ENCODE measurements at regions not wholly inside any gene's neighbourhood (a gene's known extent, or its start where the extent isn't known, plus 50 kb on each side); places are given as distances from the start of the nearest gene placed in this dataset.

- TF ChIP-seq GATA2 (IDR thresholded peaks at IDR 0.05; ENCODE audit: low read depth, low read length) (no peak), GATA3 (IDR thresholded peaks at IDR 0.05; ENCODE audit: low read depth, low read length) (no peak)
Measured at GRCh38 chr12:42030588-42030987, 114.1 kb downstream of the GXYLT1 start.

GRCh38 chr12:42027546-42027945, 117.1 kb downstream of the GXYLT1 start:
- TF ChIP-seq GATA3 (IDR thresholded peaks at IDR 0.05; ENCODE audit: low read depth, low read length) (no peak), GATA2 (IDR thresholded peaks at IDR 0.05; ENCODE audit: low read depth, low read length) (no peak)

GRCh38 chr12:42024495-42024830, 120.2 kb downstream of the GXYLT1 start:
- TF ChIP-seq GATA2 (IDR thresholded peaks at IDR 0.05; ENCODE audit: low read depth, low read length) (no peak), GATA3 (IDR thresholded peaks at IDR 0.05; ENCODE audit: low read depth, low read length) (no peak)

GRCh38 chr12:42023733-42024494, 120.8 kb downstream of the GXYLT1 start:
- TF ChIP-seq GATA3 (IDR thresholded peaks at IDR 0.05; ENCODE audit: low read depth, low read length) (no peak), GATA2 (IDR thresholded peaks at IDR 0.05; ENCODE audit: low read depth, low read length) (no peak)

GRCh38 chr12:42021469-42021868, 123.2 kb downstream of the GXYLT1 start:
- TF ChIP-seq GATA2 (IDR thresholded peaks at IDR 0.05; ENCODE audit: low read depth, low read length) = no peak
- TF ChIP-seq GATA3 (IDR thresholded peaks at IDR 0.05; ENCODE audit: low read depth, low read length) = no peak

GRCh38 chr12:42020226-42020625, 124.4 kb downstream of the GXYLT1 start:
- TF ChIP-seq GATA3 (IDR thresholded peaks at IDR 0.05; ENCODE audit: low read depth, low read length) (no peak), GATA2 (IDR thresholded peaks at IDR 0.05; ENCODE audit: low read depth, low read length) (no peak)

- TF ChIP-seq GATA3 (IDR thresholded peaks at IDR 0.05; ENCODE audit: low read depth, low read length) (no peak), GATA2 (IDR thresholded peaks at IDR 0.05; ENCODE audit: low read depth, low read length) (no peak)
Measured at GRCh38 chr12:42019746-42020145, 124.9 kb downstream of the GXYLT1 start.

GRCh38 chr12:42017051-42017450, 127.6 kb downstream of the GXYLT1 start:
- TF ChIP-seq GATA3 (IDR thresholded peaks at IDR 0.05; ENCODE audit: low read depth, low read length) (no peak), GATA2 (IDR thresholded peaks at IDR 0.05; ENCODE audit: low read depth, low read length) (no peak)

GRCh38 chr12:42015051-42015461, 129.6 kb downstream of the GXYLT1 start:
- TF ChIP-seq GATA2 (IDR thresholded peaks at IDR 0.05; ENCODE audit: low read depth, low read length) = no peak
- TF ChIP-seq GATA3 (IDR thresholded peaks at IDR 0.05; ENCODE audit: low read depth, low read length) = no peak

GRCh38 chr12:42010715-42011114, 134.0 kb downstream of the GXYLT1 start:
- no peak for TF ChIP-seq GATA3 (IDR thresholded peaks at IDR 0.05; ENCODE audit: low read depth, low read length)
- no peak for TF ChIP-seq GATA2 (IDR thresholded peaks at IDR 0.05; ENCODE audit: low read depth, low read length)

GRCh38 chr12:42010257-42010656, 134.4 kb downstream of the GXYLT1 start:
- TF ChIP-seq GATA3 (IDR thresholded peaks at IDR 0.05; ENCODE audit: low read depth, low read length) (no peak), GATA2 (IDR thresholded peaks at IDR 0.05; ENCODE audit: low read depth, low read length) (no peak)

GRCh38 chr12:42008996-42009395, 135.7 kb downstream of the GXYLT1 start:
- TF ChIP-seq GATA3 (IDR thresholded peaks at IDR 0.05; ENCODE audit: low read depth, low read length) (no peak), GATA2 (IDR thresholded peaks at IDR 0.05; ENCODE audit: low read depth, low read length) (no peak)

GRCh38 chr12:42003031-42003430, 141.6 kb downstream of the GXYLT1 start:
- no peak for TF ChIP-seq GATA2 (IDR thresholded peaks at IDR 0.05; ENCODE audit: low read depth, low read length)
- TF ChIP-seq GATA3 (IDR thresholded peaks at IDR 0.05; ENCODE audit: low read depth, low read length) = no peak

GRCh38 chr12:42002563-42002962, 142.1 kb downstream of the GXYLT1 start:
- no peak for TF ChIP-seq GATA2 (IDR thresholded peaks at IDR 0.05; ENCODE audit: low read depth, low read length)
- no peak for TF ChIP-seq GATA3 (IDR thresholded peaks at IDR 0.05; ENCODE audit: low read depth, low read length)

GRCh38 chr12:41998436-41998835, 146.2 kb downstream of the GXYLT1 start:
- TF ChIP-seq GATA2 (IDR thresholded peaks at IDR 0.05; ENCODE audit: low read depth, low read length) (no peak), GATA3 (IDR thresholded peaks at IDR 0.05; ENCODE audit: low read depth, low read length) (no peak)

- TF ChIP-seq GATA2 (IDR thresholded peaks at IDR 0.05; ENCODE audit: low read depth, low read length) = no peak
- TF ChIP-seq GATA3 (IDR thresholded peaks at IDR 0.05; ENCODE audit: low read depth, low read length) = no peak
Measured at GRCh38 chr12:41993283-41993682, 151.4 kb downstream of the GXYLT1 start.
